Hepatic stellate cell (primary cell): ENCODE measurements at regions not wholly inside any gene's neighbourhood (a gene's known extent, or its start where the extent isn't known, plus 50 kb on each side); places are given as distances from the start of the nearest gene placed in this dataset.
"Not testable (repeated sequence)": the region's sequence is repeated elsewhere in the genome, so short reads cannot be mapped to it uniquely, and the experiment has no call there.

Source experiments
- DNase-seq: peaks from one replicate; pipeline ENCODE4 v3.0.0; 2011; ENCODE audit warnings: low spot score

DNA sequence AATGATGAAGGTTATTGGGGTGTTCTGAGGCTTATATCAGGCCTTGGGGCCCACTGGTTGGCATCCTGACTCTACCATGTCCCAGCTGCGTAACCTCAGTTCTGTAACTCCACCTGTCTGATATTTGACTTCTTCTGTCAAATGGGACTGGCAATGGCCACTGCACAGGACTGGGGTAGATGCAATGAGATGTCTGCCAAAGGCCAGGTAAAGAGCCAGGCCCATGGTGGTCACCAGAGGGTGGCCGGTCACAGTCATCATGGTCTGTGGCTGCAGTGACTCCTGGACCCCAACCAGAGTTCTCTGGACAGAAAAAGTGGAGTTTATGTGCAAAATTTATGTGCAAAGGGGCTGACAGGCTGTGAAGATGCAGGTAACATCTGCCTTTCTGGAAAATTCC lies 173.3 kb downstream of the PTPRU start:
- DNase-seq = no peak

DNA sequence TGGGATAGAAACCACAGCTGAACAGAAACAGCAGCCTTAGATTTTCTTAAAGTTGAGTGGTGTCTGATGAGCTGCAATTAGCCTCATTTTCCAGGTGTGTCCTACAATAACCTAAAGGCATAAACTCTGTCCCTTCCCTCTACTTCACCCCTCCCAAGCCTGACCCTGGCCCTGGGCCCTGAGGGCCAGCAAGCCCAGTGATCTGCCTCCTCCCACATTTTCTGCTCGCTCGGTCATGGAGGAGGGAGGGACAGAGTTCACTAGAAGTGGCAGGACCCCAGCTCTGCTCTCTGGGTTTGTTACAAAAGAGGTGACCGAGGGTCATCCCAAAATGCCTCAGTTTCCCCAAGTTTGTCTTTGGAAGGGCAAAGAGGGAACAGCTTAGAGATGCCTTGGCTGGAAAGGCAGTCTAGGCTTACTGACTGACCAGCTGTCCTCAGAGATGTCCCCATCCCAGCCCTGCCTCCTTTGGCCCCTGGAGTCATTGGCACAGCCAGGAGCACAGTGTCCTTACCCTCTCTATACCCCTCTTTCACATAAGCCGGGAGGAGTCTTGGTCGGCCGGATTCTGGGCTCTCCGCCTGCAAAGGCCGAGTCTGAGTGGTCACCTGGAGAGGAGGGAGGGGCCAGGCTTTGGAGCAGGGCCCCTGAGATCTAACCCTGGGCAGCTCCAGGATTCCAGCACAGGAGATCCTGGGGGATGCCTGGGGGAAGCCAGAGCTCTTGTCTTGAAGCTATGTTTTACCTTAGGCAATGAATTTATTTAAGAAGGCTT lies 172.7 kb downstream of the PTPRU start:
- no peak for DNase-seq

DNA sequence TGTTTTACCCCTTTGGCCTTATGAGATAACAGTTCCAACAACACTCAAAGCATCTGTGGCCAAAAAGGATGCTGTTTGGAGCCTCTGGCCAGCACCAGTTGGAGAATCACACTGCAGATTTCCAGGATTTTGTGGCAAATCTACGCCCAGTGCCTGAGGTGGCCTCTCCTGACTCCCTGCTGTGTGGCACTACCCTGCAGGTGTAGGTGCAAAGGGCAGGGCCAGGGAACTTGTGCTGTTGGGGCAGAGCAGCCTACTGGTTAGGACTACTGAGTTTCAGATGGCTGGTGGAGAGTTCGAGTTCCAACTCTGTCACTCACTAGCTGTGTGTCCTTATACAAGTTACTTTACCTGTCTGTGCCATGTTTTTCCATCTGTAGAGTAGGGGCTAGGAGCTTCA lies 170.5 kb downstream of the PTPRU start:
- DNase-seq = no peak

DNA sequence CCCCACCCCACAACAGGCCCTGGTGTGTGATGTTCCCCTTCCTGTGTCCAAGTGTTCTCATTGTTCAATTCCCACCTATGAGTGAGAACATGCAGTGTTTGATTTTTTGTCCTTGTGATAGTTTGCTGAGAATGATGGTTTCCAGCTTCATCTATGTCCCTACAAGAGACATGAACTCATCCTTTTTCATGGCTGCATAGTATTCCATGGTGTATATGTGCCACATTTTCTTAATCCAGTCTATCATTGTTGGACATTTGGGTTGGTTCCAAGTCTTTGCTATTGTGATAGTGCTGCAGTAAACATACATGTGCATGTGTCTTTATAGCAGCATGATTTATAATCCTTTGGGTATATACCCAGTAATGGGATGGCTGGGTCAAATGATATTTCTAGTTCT lies 163.9 kb downstream of the PTPRU start:
- not testable (repeated sequence) for DNase-seq

DNA sequence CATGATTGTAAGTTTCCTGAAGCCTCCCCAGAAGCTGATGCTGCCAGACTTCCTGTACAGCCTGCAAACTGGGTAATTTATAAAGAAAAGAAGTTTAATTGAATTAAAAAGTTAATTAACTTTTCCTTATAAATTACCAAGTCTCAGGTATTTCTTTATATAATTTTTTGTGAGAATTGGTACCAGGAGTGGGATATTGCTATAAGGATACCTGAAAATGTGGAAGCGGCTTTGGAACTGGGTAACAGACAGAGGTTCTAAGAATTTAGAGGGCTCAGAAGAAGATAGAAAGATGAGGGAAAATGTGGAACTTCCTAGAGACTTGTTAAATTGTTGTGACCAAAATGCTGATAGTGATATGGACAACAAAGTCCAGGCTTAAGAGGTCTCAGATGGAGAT lies 163.1 kb downstream of the PTPRU start:
- DNase-seq = no peak

DNA sequence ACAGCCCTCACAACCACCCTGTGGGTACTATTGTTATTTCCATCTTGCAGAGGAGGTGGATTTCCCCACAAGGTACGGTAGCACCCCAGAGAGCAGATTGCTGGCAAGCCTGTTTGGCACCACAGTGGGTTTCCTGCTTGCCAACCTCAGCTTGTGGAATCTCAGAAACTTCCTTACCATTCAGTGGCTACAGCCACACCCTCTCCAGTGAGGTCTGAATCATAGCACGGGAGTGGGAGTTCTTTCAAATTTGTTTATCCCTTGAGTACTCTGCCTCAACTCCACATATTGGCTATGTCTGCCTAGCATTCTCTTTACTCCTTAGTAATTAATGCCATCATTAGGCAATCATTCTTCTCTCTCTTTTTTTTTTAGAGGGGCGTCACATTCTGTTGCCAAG lies 162.1 kb downstream of the PTPRU start:
- no peak for DNase-seq

DNA sequence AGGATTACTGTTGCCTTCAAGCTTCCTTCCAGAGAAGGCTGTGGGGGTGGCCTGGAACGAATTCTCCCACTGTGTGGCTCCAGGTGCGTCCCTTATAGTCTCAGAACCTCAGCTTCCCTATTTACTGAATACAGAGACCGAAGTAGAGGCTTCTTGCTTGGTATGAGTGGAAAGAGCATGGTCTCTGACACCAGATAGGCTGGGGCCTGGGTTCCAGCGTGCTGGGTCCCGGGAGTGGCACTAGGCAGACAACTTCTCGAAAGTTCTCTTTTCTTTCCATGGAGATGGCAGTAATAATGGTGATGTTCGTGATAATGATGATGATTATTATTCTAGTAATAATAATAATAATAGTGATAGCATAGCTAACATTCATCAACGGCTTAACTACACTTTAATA lies 161.7 kb downstream of the PTPRU start:
- no peak for DNase-seq

DNA sequence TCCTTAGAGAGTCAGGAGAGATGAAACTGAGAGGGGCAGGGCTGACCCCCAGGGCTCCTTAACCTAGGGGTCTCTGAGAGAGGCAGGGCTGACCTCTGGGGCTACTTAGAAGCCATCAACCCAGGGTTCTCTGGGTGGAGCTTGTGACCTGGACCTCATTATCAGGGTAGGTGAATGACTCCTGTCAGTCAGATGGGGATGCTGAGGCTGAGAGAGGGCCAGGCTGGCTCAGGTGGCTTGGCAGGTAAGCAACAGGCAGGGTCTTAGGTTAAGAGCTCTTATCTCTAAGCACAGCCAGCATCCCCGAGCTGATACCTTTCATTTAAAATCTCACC lies 160.9 kb downstream of the PTPRU start:
- DNase-seq = no peak

DNA sequence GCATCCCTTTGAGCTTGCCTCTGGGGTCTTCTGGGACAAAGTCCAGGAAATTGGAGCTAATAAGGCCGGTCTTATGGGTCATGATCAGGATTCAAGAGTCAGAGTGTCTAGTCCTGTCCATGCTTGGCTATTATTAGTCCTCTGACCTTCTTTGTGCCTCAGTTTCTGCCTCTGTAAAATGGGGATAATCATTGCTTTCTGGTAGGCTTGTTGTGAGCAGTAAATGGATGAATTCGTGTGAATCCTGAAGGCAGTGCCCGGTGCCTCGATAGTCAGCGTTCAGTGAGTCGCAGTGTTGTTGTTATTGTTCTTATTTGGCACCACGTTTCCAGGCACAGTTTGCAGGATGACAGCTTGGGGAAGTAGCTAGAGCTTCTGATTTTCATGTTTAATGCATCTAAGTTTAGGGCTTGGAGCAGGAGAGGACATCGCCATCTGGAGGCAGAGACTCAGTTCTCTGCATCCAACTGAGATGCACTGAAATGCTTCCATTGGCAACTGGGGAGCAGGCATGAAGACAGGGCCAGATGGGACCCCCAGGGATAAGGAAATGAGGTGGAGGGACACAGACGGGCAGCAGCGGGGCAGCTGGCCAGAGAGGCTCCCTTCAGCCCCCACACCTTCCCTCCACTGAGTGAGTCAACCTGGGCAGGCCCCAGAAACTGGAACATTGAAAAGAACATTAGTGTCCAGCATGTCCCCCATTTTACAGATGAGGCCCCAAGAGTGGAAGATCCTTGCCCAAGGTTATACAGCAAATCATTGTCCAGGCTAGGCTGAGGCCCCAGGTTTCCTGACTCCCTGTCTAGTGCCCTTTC lies 160.3 kb downstream of the PTPRU start:
- DNase-seq = no peak

DNA sequence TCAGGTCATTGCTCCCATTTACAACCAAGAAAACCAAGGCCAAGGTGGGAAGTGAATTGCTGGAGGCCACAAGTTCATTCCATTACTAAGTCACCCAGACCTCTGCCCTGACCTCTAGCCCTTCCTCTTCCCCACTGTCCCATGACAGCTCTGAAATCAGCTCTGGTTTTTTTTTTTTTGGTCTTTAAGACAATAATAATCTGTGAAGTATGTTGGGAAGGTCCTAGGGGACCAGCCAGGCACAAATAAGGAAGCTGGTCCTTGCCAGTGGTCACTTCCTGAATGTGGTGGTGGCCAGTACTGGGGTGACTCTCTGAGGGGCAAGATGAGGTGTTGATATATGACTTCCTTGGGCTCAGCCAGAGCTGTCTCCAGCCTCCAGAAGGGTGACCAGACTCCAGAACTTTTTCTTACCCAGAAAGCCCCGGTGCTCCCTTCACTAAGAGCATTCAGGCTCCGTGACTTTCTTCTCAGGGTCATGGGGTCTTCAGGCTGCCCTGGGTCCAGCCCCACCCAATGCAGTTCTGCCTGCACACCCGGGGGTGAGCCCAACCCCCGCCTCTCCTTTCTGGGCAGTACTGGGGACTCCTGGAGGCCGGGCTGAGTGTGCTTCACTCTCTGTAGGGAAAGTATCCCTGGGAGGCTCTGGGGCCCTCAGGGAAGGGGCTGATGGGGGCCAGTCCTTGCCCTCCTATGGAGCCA lies 159.6 kb downstream of the PTPRU start:
- no peak for DNase-seq

DNA sequence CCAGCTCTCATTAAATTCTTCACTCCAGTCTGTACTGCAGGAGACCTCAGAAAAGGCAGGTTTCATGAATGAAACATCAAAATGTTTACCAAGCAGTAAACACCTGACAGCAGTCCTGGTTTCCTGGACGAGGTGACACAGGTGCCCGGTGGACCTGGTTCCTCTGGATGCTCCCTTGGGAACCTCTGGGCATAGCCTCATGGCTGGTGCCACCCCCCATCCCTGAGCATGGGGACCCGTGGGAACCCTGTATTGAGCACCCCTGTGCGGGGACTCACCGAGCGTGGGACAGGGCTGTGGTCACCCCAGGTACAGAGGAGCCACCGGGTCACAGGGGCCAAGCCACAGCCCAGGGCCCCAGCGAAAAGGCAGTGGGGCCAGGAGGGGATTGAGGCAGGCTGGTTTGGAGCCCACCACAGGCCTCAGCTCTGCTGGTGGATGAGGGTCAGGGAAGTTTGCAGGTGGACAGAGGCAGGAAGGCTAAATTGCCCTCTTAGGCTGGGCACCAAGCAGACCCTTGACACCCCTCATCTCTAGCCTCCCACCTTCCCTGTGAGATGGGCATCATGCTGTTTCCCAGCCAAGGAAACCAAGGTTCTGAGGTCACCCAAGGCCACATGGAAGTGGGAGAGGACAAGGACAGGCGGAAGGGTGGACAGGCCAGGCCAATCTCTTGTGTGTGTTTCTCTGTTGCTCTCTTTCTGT lies 158.4 kb downstream of the PTPRU start:
- no peak for DNase-seq

DNA sequence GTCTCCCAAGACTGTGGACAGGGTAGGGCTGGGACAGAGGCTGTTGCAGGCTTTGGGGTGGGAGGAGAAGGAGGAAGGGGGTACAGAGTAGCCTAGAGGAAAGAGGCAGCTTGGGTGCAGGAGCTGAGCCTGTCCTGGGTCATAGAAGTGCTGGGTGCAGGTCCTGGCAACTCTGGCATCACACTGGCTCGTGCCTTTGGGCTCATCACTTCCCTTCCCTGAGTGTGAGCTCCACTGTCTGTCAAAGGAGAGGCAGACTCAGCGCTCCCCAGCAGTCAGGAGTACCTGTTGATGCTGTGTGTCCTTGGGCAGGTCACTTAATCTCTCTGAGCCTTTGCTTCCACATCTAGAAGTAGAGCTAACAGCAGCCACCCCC lies 157.1 kb downstream of the PTPRU start:
- no peak for DNase-seq

DNA sequence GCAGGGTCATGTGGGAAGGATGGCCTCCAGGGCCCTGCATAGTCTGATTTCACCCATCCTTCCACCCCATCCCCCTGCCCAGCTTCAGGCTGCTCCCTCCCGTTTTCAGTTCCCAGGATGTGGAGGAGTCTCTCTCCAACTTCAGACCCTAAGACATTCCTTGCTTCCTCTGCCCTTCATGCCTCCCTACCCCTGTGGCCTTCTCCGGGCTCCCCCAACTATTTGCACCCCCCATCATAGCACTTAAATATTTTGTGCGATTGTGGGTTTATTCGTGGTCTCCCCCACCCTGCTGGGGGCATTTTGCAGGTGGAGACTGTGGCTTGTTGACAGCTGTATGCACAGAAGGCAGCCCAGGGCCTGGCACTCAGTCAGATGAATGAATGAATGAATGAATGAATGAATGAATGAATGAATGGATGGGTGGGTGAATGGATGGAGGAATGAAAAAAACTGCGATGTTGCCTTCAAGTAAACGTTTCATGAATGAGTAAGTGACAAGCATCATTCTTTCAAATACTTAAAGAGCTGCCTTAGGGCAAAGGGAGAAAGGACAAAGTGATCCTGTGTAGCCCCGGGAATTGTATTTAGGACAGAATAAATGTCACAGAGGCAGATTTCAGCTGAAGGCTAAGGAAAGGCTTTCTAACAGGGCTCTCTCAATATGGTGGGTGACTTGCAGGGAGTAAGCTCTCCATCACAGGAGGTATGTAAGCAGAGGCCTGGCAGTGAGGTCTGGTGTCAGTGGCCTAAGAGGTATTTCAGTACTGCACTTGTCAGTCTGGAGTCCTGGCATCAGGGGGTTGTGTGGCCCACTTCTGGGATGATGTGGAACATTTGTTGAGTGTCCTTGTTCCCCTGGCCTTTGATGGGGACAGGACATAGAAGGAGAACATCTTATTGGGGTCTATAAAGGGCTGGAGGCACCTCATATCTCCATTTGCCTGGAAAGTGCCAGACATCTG lies 156.4 kb downstream of the PTPRU start:
- no peak for DNase-seq

DNA sequence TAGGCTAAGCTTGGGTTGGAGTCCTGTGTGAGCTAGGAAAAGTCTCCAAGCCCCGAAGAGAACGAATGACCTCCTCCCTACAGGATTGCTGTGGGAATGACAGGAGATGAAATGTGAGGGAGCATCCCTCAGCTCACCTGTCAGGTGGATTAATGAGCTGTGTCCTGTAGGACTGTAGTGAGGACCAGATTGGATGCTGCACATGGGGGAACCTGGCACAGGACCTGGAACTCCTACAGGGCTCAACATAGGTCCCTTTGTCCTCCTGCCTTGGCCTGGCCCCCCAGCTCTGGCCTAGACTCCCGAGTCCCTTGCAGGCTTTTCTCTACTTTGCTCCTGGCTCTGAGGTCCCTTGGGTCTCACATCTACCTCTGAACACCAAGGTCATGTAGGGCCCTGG lies 155.7 kb downstream of the PTPRU start:
- no peak for DNase-seq

DNA sequence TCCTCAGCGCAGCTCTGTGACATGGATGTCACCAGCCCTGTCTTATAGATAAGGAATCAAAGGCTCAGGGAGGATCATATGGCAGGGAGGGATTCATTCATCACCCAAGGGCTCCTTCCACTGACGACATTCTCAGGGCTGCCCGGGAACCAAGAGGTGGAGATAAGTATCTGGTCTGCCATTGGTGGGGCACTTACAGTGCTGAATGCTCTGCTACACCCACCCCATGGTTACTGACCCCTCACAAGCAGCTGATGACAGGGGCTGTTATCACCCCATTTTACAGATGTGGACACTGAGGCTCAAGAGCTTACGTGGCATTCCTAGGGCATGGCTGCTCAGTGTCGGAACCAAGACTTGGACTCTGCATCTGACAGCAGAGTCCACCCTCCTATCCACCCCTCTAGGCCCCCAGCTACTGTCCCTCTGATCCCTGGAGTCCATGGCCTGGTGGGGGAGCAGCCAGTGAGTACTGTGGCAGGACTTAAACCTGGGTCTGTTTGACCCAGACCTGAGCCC lies 155.1 kb downstream of the PTPRU start:
- no peak for DNase-seq

DNA sequence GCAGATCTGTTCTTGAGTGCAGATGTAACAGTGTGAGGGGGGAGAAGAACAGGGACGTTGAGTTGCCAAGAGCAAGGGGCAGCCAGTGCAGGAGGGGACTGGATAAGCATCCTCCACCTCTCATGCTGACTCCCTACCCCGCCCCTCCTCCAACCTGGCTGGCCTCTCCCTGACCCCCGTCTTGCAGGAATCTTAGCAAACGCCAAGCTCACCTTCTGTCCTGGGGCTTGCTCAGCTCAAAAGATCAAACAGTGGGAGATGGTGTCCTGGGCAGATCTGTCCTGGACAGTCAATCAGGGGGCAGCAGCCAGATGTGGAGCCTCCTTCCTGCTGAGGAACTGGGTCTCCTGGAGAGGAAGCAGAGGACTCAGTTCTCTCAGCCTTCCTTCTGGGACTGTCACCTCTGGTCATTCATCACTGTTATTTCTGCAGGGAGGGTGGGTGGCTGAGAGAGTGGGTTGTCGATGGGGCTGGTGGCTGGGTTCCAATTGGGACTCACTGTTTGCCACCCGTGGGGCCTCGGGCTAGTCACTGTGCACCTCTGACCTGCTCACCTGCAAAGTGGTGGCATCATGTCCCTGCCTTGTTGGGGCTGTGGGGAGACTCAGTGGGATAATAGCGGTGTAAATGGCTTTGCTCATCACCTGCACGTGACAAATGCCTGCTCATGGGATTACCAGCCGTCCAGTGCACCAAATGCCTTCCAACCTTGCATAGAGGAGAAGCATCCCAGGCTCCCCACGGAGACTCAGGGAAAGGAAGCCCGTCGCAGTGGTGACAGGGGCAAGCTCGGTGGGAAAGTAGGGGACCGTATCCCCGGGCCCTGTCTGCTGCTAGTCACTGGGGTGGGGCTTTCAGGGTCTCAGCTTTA lies 154.4 kb downstream of the PTPRU start:
- DNase-seq = no peak

DNA sequence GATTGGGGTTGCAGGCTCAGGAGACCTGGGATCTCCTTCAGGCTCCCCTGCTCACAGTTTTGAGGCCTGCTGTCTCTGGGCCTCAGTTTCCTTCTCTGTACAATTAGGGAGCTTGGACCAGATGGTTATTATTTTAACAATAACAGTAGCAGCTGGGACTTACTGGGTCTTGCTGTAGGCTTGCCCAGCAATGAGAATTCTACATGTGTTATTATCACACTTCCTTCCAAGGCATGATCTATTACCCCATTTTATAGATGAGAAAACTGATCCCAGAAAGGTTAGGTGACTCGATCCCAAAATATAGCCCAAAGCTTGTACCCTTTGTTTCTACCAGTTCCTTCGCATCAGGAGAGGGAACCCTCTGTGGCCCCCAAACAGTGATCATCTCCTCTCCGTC lies 153.8 kb downstream of the PTPRU start:
- DNase-seq = no peak

DNA sequence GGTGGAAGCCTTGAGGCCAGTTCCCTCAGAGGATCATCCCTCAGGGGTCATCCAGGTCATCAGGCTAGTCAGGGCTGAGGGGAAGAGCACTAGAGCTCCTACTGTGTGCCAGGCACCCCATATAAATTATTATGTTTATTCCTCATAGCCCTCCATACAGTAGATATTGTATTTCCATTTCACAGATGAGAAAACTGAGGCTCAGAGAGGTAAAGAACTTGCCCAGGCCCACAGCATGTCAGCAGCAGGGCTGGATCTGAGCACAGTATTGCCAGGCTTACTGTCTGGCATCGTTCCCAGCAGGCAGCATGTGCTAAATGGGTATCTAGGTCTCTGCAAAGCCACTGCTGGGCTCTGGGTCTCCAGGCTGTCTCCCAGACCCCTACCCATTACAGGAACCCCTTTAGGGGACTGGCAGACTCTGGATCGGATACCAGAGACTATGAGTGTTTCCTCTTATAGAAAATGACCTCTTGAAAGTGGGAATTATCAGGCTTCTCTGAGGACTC lies 153.3 kb downstream of the PTPRU start:
- DNase-seq = no peak

DNA sequence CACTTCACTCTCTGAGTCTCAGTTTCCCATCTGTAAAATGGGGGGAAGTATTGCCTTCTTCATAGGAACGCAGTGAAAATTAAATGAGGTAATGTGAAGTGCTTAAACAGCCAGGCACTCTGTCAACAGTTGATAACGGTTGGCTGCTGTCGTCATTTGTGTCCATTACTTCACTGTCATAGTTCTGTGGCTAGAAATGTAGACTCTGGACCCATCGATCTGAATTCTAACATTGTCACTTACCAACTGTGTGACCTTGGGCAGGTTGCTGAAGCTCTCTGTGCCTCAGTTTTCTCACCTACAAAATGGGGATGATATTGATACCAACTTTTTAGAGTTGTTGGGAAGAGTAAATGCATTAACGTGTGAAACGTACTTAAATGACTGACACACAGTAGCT lies 152.6 kb downstream of the PTPRU start:
- no peak for DNase-seq

DNA sequence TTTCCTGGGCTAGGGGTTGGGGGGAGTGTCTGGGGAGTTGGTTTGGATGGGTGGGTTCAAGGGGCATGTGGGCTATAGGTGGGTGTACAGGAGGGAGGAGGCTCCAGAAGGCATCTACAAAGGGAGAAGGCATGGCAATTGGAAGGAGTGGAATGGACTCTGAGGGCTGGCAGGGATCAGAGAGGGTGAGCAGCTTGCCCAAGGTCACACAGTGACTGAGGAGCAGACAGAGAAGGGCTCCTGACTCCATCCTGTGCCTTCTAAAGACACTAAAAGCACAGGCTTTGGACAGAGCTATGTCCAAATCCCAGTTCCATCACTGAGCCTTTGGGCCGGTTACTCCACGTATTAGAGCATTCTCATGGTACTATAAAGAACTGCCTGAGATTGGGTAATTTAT lies 151.8 kb downstream of the PTPRU start:
- no peak for DNase-seq
